Stomach smooth muscle (tissue), 2 donors: ENCODE measurements at regions not wholly inside any gene's neighbourhood (a gene's known extent, or its start where the extent isn't known, plus 50 kb on each side); places are given as distances from the start of the nearest gene placed in this dataset.

ENCODE experiments used
- H3K27ac ChIP-seq: one replicate; pipeline ENCODE4 v1.7.0; 2013; ENCODE audit warnings: mild to moderate bottlenecking, low read length, inconsistent platforms
- H3K27me3 ChIP-seq, 2 donors: one replicate each; pipeline ENCODE4 v1.7.0; 2013; ENCODE audit warnings: low read length in 2 of 2; ENCODE audit not compliant: insufficient read depth in 2 of 2, control insufficient read depth in 1 of 2
- H3K36me3 ChIP-seq, 2 donors: one replicate each; pipeline ENCODE4 v1.7.0; 2013; ENCODE audit warnings: low read length in 2 of 2; ENCODE audit not compliant: control insufficient read depth in 2 of 2, insufficient read depth in 2 of 2
- H3K4me1 ChIP-seq: one replicate; pipeline ENCODE4 v1.7.0; 2013; ENCODE audit warnings: low read length; ENCODE audit not compliant: control insufficient read depth, insufficient read depth
- H3K4me3 ChIP-seq, 2 donors: one replicate each; pipeline ENCODE4 v1.7.0; 2013; ENCODE audit warnings: low read length in 2 of 2
- H3K9ac ChIP-seq, 2 donors: one replicate each; pipeline ENCODE4 v1.7.0; 2013; ENCODE audit warnings: low read length in 2 of 2, mild to moderate bottlenecking in 1 of 2
- H3K9me3 ChIP-seq, 2 donors: one replicate each; pipeline ENCODE4 v1.7.0; 2013; ENCODE audit warnings: low read length in 2 of 2; ENCODE audit not compliant: control insufficient read depth in 2 of 2
- donor health status: healthy.
- donor health status: Pancreatic carcinoma.

GRCh38 chr16:9484881-9485280 lies 393.4 kb downstream of the HAPSTR1 start:
- Histone ChIP-seq H3K9ac (no peak overlapping the region), H3K27ac (no peak overlapping the region), H3K36me3 (no peaks in the 10 kb centered on the region), H3K27me3 (no peaks in the 10 kb centered on the region), H3K9me3 (no peaks in the 10 kb centered on the region), H3K4me1 (peaks cover 10% of the 10 kb centered on the region), H3K4me3 (no peak overlapping the region)

- peaks cover 5% of the 10 kb centered on the region for H3K4me1 ChIP-seq
- H3K27ac ChIP-seq = peak overlapping the region; percentile 85
- H3K9me3 ChIP-seq = no peaks in the 10 kb centered on the region
- H3K9ac ChIP-seq = peak overlapping the region; percentile 37 to 55
- no peaks in the 10 kb centered on the region for H3K27me3 ChIP-seq
- peak overlapping the region; percentile 24 to 32 for H3K4me3 ChIP-seq
- H3K36me3 ChIP-seq = no peaks in the 10 kb centered on the region
These were observed 398.5 kb downstream of the HAPSTR1 start for GRCh38 chr16:9489835-9490467.

- Histone ChIP-seq H3K9ac (no peak overlapping the region), H3K36me3 (no peaks in the 10 kb centered on the region), H3K4me1 (no peaks in the 10 kb centered on the region), H3K27me3 (no peaks in the 10 kb centered on the region), H3K4me3 (no peak overlapping the region), H3K9me3 (no peaks in the 10 kb centered on the region), H3K27ac (no peak overlapping the region)
These were observed 404.4 kb downstream of the HAPSTR1 start for GRCh38 chr16:9495824-9496223.

GRCh38 chr16:9497750-9498149 lies 406.3 kb downstream of the HAPSTR1 start:
- no peak overlapping the region for H3K9ac ChIP-seq
- no peaks in the 10 kb centered on the region for H3K9me3 ChIP-seq
- no peak overlapping the region for H3K27ac ChIP-seq
- H3K4me3 ChIP-seq = no peak overlapping the region
- no peaks in the 10 kb centered on the region for H3K27me3 ChIP-seq
- H3K36me3 ChIP-seq = no peaks in the 10 kb centered on the region
- no peaks in the 10 kb centered on the region for H3K4me1 ChIP-seq

- Histone ChIP-seq H3K9ac (no peak overlapping the region), H3K4me3 (no peak overlapping the region), H3K27me3 (no peaks in the 10 kb centered on the region), H3K36me3 (no peaks in the 10 kb centered on the region), H3K4me1 (no peaks in the 10 kb centered on the region), H3K27ac (no peak overlapping the region), H3K9me3 (no peaks in the 10 kb centered on the region)
These were observed 408.6 kb downstream of the HAPSTR1 start for GRCh38 chr16:9499941-9500593.

- no peak overlapping the region for H3K4me3 ChIP-seq
- no peak overlapping the region for H3K9ac ChIP-seq
These were observed 409.4 kb downstream of the HAPSTR1 start for GRCh38 chr16:9500872-9501271.

GRCh38 chr16:9503251-9503984 lies 412.0 kb downstream of the HAPSTR1 start:
- H3K27me3 ChIP-seq = no peaks in the 10 kb centered on the region
- no peaks in the 10 kb centered on the region for H3K4me1 ChIP-seq
- H3K36me3 ChIP-seq = no peaks in the 10 kb centered on the region
- no peak overlapping the region for H3K4me3 ChIP-seq
- H3K9ac ChIP-seq = no peak overlapping the region
- no peaks in the 10 kb centered on the region for H3K9me3 ChIP-seq
- H3K27ac ChIP-seq = no peak overlapping the region

More at GRCh38 chr16:9500872-9501271, 409.4 kb downstream of the HAPSTR1 start:
- H3K27ac ChIP-seq = no peak overlapping the region
- no peaks in the 10 kb centered on the region for H3K36me3 ChIP-seq
- no peaks in the 10 kb centered on the region for H3K27me3 ChIP-seq
- no peaks in the 10 kb centered on the region for H3K4me1 ChIP-seq
- H3K9me3 ChIP-seq = no peaks in the 10 kb centered on the region

GRCh38 chr16:9508328-9508936 lies 417.0 kb downstream of the HAPSTR1 start:
- peaks cover 0 to 5% of the 10 kb centered on the region in 2 donors for H3K9me3 ChIP-seq
- H3K27me3 ChIP-seq = no peaks in the 10 kb centered on the region
- no peak overlapping the region for H3K9ac ChIP-seq
- no peak overlapping the region for H3K4me3 ChIP-seq
- no peaks in the 10 kb centered on the region for H3K36me3 ChIP-seq
- no peak overlapping the region for H3K27ac ChIP-seq
- no peaks in the 10 kb centered on the region for H3K4me1 ChIP-seq

GRCh38 chr16:9509663-9510062 lies 418.2 kb downstream of the HAPSTR1 start:
- no peak overlapping the region for H3K4me3 ChIP-seq
- H3K36me3 ChIP-seq = no peaks in the 10 kb centered on the region
- peaks cover 0 to 5% of the 10 kb centered on the region in 2 donors for H3K9me3 ChIP-seq
- H3K27ac ChIP-seq = no peak overlapping the region
- H3K4me1 ChIP-seq = no peaks in the 10 kb centered on the region
- no peak overlapping the region for H3K9ac ChIP-seq
- no peaks in the 10 kb centered on the region for H3K27me3 ChIP-seq

- Histone ChIP-seq H3K9ac (no peak overlapping the region), H3K9me3 (peaks cover 0 to 5% of the 10 kb centered on the region in 2 donors), H3K27me3 (no peaks in the 10 kb centered on the region), H3K4me3 (no peak overlapping the region), H3K36me3 (no peaks in the 10 kb centered on the region), H3K27ac (no peak overlapping the region), H3K4me1 (no peaks in the 10 kb centered on the region)
These were observed 419.9 kb downstream of the HAPSTR1 start for GRCh38 chr16:9511389-9511788.
